Suprapubic skin (tissue), 4 donors: ENCODE measurements at regions not wholly inside any gene's neighbourhood (a gene's known extent, or its start where the extent isn't known, plus 50 kb on each side); places are given as distances from the start of the nearest gene placed in this dataset.

Source experiments
- CTCF ChIP-seq, 2 donors: fragments of 200-600 bp in 1 of 2; fragments of 450-650 bp in 1 of 2; sonication (generic) in 1 of 2; IDR thresholded peaks; one replicate each; pipeline ENCODE4 v1.5.1; 2016 to 2019; ENCODE audit warnings: antibody characterized with exemption in 2 of 2, mild to moderate bottlenecking in 1 of 2, moderate library complexity in 1 of 2
- EP300 ChIP-seq: sonication (generic); formaldehyde crosslinking; IDR thresholded peaks from one replicate; pipeline ENCODE4 v1.6.1; 2017; ENCODE audit warnings: antibody characterized with exemption
- POLR2A ChIP-seq, 2 donors: fragments of 450-650 bp; IDR thresholded peaks; one replicate each; pipeline ENCODE4 v1.6.1; 2017; ENCODE audit warnings: antibody characterized with exemption in 2 of 2, mild to moderate bottlenecking in 2 of 2, moderate library complexity in 2 of 2
- POLR2AphosphoS5 ChIP-seq, 3 donors: sonication (generic); formaldehyde crosslinking; IDR thresholded peaks; one replicate each; pipeline ENCODE4 v1.6.1; 2017; ENCODE audit warnings: antibody characterized with exemption in 3 of 3

GRCh38 chr13:110006304-110006703 is 219.9 kb upstream of the IRS2 start:
- TF ChIP-seq CTCF (IDR thresholded peaks at IDR 0.05), result no peak
- no peak for TF ChIP-seq EP300
- TF ChIP-seq POLR2A (IDR thresholded peaks at IDR 0.05), result no peak
- TF ChIP-seq POLR2AphosphoS5 (IDR thresholded peaks at IDR 0.05), result peak in 2 of 3 donors; percentile 63 to 64
